HK-2 (cell line): ENCODE measurements at regions not wholly inside any gene's neighbourhood (a gene's known extent, or its start where the extent isn't known, plus 50 kb on each side); places are given as distances from the start of the nearest gene placed in this dataset.
"Not testable (repeated sequence)": the region's sequence is repeated elsewhere in the genome, so short reads cannot be mapped to it uniquely, and the experiment has no call there.

Source experiments
- DNase-seq: peaks from one replicate; pipeline ENCODE4 v3.0.0-alpha.2; 2018; ENCODE audit not compliant: unreplicated experiment

DNA sequence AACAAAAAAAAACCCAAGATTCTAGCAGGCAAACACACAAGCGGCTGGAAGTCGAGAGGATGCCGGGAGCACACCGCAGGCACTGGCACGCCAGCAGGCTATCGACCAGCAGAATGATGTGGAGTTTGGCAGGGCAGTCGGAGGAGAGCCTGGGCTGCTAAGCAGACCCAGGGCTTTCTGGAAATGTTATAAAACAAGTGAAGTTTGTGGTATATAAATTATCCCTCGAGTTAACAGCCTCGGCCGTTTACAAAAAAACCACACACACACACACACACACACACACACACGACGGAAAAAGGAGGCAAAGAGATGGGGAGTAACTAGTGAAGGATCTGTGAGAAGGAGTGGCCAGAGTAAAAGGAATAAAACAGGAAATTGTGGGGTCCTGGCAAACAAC is 87.2 kb upstream of the IVNS1ABP start:
- DNase-seq, result no peak

DNA sequence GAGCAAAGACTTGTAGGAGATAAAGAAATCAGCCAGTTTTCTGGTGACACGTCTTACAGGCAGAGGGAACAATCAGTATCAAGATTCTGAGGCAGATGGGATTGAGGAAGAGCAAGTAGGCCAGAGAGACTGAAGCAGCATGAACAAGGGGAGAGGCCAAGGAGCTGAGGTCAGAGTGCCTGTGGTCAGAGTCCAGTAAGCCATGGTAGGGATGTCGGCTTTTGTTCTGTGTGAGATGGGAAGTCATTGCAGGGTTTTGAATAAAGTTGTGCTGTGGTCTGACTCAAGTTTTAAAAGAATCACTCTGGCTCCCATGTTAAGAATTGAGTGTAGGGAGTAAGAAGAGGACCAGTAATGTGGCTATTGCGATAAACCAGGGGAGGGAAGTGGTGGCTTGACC is 85.9 kb upstream of the IVNS1ABP start:
- no peak for DNase-seq

DNA sequence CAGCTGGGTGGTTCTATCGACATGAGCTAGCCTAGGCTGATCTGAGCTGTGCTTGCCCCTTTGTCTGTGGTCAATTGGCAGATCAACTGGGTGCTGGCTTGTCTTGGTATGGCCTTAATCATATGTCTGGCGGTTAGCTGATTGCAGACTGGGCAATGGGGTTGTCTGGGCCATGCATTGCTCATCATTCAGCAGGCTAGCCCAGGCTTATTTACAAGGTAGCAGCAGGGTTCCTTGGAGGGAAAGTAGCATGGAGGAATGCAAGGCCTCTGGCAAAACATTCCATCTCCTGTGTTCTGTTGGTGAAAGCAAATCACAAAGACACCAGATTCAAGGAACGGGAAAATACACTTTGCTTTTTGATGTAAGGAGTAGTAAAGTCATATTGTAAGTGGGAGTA is 84.0 kb upstream of the IVNS1ABP start:
- DNase-seq, result no peak

DNA sequence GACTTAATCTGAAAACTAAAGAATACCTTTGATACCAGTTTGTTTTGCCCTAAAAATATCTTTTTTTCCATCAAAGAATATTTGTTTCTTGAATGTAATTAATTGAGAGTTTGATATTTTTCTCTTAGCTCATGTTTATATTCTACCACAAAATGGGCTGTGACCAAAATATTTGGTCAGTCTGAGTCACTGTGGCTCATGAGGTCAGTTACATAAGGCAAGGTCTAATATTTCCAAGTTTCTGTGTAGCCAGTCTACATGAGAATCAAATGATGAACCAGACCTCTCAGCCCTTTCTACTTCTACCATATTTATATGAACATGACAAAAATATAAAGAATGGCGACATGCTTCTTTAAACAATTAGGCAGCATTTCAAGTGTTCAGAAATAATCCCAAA is 83.0 kb upstream of the IVNS1ABP start:
- DNase-seq, result no peak

DNA sequence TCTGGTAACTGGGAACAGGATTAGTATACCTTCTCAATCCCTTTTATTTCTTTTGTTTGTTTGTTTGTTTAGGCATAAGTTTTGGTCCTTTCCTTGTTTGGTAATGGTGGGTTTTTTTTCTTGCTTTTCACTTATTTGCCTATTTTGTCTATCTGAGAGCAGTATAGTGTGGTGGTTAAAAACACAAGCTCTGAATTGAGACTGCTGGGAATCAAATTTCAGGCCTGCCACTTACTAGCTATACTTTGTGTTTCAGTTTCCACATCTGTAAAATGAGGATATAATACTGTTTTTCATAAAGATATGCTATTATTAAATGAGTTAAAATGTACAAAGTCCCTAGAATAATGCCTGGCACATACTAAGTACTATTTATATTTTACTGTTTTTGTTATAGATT is 81.6 kb upstream of the IVNS1ABP start:
- no peak for DNase-seq

DNA sequence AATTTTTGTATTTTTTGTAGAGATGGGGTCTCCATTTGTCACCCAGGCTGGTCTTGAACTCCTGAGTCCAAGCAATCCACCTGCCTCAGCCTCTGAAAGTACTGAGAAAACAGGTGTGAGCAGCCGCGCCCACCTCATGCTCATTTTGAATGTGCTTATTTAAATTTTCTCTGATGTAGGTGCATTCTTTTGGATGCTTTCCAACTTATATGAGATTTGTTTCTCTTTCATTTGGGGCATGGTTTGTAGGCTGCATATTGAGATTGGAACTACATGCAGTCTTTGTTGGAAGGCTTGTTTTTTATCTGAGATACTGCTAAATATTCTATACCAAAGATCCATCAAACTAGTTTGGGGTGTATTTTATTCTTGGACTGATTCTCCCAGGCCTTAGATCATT is 81.0 kb upstream of the IVNS1ABP start:
- no peak for DNase-seq

DNA sequence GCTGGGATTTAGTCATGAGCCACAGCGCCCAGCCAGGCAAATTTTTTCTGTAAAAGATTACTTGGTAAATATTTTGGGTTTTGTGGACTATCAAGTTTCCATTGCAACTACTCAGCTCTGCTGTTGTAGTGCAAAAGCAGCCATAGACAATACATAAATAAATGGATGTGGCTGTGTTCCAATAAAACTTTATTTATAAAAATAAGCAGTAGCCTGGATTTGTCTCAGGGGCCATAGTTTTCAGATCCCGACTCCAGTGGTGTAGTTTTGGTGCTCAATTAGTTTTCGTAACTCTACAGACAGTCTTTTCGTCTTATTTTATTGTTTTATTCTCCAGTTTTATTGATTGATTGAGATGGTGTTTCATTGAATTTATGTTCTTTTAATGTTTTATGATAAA is 80.1 kb upstream of the IVNS1ABP start:
- DNase-seq, result no peak

DNA sequence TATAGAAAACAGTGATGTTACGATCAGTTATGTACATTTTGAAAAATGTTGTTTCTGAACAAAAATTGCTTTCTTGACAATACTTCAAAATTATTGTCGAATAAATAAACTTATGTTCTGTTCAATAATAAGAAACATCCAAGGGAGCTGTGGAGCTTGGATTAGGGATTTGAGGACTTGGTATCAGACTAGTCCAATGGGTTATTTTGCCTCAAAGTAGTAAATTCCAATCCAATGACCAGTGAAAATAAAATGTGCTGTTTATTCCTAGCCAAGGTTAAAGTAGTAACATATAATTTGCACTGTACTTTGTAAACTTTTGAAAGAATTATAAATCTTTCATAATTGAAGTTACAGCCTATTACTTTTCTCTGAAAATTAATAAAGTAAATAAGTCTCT is 79.1 kb upstream of the IVNS1ABP start:
- DNase-seq, result no peak

DNA sequence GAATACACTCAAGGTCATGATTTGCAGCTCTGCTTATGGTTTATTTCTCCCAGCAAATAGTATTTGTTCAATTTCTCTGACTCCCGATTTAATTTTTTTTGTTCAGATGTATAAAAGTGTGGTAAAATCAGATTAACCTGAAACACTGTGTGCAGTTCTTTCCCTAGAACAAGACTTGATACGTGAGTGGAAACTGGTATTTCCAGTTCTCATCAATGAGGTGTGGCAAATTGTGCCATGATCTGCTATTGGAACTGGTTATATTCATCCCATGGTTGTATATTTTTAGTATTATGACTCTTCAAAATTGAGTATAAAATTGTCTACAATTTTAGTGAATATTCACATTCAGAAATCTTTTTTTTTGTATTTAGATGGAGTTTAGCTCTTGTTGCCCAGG is 76.8 kb upstream of the IVNS1ABP start:
- DNase-seq, result no peak

DNA sequence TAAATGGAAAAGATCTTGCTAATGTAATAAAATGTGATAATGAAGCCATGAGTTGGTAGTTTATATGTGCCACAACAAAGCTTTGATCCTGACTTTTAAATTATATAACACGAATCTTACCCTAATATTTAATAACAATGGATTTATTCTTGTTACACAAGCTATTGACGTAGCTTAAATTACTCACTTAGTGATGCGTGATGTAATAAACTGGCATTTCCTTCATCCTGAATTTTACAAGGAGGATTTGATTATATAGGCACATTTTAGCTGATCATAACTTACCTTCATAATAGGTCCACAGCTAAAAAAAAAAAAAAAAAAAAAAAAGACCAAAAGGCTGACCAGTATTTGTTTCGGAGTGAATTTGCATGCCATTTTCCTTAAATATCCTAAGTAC is 76.2 kb upstream of the IVNS1ABP start:
- DNase-seq, result no peak

DNA sequence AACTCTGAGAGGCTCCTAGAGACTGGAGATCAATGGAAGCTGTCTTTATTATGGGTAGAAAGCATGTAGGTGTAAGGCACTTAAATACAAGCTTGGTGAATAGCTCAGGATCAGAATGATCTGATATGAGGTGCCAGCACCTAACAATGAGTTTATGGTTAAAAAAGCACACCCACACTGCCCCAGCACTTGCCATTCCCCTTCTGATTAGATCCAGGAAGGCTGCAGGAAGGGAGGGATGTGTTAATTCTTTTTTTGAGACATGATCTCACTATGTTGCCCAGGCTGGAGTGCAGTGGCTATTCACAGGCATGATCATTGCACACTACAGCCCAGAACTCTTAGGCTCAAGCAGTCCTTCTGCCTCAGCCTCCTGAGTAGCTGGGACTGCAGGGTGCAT is 71.8 kb upstream of the IVNS1ABP start:
- DNase-seq, result no peak

DNA sequence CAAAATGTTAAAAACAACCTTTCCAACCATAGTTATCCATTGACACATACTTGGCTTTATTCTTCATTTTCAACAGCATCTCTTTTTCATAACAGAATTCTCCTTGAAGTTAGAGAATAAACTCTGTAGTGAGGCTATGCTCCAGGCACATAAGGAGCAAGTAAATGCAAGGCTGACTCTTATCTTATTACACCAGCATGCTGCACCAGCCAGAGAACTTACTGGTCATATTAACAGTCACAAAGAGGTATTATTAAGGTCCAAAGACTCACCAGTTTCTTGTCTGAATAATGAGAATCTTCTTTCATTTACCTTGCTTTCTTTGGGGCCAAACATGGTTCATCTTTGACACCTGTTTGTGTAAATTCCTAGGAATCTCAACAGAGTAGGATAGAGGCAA is 71.3 kb upstream of the IVNS1ABP start:
- no peak for DNase-seq

DNA sequence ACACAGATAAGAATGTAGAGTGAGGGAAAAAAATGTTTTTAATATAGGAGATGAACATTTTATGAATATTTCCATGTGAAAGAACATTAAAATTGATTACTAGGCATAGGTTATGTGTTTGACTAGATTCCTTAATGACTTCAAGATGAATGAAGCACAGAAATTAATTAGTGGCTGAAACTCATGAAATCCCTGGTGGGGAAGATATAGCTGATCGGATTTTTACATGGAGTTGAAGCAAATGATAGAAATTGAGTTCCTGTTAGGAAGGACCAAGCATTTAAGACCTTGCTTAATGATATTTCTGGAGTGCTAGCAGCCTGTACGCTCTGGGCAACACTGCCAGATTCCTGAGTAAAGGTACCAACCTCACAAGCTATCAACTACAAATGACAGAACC is 68.9 kb upstream of the IVNS1ABP start:
- DNase-seq, result no peak

DNA sequence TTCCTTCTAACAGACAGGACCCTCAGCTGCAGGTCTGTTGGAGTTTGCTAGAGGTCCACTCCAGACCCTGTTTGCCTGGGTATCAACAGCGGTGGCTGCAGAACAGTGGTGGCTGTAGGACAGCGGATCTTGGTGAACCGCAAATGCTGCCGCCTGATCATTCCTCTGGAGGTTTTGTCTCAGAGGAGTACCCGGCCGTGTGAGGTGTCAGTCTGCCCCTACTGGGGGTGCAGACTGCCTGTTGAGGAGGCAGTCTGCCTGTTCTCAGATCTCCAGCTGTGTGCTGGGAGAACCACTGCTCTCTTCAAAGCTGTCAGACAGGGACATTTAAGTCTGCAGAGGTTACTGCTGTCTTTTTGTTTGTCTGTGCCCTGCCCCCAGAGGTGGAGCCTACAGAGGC is 66.8 kb upstream of the IVNS1ABP start:
- not testable (repeated sequence) for DNase-seq

DNA sequence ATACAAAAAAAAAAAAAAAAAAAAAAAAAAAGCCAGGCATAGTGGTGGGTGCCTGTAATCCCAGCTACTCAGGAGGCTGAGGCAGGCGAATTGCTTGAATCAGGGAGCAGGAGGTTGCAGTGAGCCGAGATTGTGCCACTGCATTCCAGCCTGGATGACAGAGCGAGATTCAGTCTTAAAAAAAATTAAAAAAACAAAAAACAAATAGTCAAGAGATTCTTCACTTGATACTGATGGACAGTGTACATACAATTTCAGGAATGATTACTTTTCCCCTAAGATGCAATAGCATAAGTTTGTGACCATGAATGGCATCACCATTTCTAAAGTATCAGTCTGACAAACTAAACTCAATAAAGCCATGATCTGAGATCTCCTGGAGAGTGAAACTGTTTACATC is 60.8 kb upstream of the IVNS1ABP start:
- DNase-seq, result no peak

DNA sequence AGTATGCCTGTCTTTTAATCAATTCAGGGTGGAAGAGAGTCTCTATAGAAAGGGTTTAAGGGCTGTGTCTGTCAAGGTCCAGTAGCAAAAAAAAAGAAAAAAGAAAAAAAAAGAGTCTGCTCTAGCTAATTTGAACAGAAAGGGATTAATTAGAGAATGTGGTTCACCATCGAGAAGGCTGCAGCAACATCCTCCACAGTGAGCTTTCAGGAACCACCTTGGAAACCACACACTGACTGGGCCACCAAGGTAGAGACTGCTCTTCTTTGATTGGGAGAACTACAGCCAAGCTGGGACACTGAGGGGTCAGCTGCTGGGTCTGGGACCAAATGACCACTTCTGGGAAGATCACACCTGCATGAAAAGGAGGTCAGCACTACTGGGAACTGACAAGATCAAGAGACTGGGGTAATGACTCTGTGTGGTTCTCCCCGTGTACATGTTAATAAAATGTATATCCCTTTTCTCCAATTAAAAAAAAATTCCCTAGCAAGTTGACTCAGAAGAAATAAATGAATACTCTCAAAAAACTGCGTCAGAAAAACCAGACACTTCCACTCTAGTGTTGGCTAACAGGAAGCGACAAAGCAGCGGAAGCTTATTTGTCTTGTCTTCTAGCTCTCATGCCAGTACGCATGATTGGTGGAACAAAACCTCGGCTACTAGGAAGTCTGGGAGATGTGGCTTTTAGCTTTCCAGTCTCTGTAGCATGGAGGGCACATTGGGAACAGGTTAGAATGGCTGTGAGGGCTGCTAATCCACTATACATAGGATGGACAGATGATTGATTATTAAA is 60.0 kb upstream of the IVNS1ABP start:
- DNase-seq, result no peak

DNA sequence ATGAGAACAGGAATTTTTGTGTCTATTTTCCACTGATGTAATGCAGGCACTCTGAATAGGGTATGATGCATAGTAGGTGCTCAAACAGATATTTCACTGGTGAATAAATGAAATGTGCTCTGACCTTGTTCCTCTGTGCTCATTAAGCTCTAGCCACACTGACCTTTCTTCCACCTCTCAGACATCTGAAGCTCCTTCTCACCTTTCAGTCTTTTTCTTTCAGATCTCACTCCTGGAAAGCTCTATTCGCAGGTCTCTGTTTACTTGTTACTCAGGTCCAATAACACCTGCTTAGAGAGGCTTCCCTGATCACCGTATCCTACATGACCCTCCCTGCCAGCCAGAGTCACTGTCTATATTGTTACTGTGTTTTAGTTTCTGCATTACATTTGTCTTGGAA is 59.2 kb upstream of the IVNS1ABP start:
- DNase-seq, result no peak

DNA sequence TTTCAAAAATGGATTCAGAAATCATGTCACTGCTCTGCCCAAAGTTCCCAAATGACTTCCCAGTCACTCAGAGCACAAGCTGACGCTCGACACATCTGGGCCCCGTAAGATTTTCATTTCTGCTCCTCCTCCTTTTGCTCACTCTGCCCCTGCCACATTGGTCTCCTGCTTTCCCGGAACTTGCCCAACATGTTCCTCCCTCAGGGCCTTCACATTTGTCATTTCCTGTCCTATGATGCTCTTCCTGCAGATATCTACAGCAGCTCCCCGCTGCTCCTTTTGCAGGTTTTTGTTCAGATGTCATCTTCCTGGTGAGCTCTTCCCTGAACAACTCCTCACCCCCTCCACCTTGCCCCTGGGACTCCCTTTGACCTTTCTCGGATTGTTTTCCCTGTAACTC is 58.5 kb upstream of the IVNS1ABP start:
- no peak for DNase-seq

DNA sequence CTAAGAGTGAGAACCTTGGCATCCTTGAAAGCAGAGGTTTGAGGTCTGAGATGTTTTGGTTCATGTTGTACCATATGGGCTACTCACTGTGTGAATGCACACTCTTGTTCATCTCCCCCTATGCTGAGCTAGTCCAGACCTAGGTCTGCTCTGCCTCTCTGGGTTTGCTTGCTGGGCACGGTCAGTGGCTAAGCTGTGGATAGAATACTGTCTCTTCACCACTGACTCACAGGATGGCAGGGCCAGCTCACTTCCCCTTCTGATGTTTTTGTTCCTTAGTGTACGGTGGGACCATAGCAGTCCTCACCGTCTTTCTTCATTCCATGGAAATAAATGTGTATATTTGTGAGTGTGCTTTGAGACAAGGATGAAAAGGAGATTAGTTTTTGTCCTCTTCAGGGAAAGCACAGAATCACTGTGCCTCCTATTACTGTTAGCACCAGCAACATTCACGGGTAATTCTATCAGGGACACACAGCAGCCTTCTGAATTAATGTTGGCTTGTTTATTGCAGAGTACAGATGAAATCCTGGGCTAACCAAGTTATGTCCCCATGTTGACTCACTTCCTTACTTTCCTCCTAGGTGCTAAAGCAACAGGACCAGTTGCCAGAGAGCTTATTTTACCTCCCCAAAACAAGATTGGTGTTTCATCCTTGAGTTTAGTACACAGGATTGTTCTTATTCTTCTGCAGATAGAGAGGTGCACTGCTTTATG is 56.9 kb upstream of the IVNS1ABP start:
- no peak for DNase-seq

DNA sequence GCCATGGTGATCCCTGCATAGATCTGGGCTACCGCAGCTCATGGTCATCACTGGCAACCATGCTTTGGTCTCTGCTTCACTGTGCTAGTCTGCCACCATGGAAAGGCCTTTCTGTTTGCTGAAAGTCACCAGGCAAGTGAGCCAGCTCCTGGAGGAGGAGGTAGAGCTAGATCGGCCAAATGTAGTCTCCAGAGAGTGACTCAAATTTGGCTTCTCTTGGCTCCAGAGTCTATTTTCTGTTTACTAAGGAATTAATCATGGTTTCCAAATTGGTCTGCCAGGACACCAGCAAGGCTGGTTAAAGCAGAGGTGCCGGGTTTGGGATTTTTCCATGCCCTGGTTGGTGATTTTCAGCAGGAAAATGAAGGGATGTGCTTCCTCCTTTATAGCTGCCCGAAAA is 52.7 kb upstream of the IVNS1ABP start:
- DNase-seq, result no peak

DNA sequence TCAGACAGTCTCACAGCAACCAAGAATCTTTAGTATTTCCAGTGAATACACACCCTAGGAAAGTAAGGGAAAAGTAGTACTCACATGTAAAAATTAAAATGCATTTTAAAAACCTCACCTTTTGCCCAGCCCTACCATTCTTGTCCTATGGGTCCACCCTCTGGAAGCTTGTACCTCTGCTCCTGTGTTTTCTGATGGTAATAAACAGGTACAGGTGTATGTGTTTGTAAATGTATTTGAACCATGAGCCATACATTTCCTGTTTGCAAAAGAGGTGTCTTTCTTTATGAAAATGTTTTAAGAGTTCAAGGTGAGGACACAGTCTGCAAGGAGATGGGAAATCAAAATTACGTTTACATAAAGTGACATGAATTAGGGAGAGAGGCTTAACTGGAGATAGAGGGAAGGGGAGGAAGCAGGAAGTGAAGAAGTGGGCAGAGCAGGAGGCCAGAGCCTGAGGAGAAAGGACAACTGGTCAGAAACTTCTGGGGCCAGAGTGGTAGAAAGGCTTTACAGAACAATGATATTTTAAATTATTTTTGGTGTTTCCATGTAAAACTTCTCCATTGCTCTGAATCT is 52.0 kb upstream of the IVNS1ABP start:
- DNase-seq, result no peak

DNA sequence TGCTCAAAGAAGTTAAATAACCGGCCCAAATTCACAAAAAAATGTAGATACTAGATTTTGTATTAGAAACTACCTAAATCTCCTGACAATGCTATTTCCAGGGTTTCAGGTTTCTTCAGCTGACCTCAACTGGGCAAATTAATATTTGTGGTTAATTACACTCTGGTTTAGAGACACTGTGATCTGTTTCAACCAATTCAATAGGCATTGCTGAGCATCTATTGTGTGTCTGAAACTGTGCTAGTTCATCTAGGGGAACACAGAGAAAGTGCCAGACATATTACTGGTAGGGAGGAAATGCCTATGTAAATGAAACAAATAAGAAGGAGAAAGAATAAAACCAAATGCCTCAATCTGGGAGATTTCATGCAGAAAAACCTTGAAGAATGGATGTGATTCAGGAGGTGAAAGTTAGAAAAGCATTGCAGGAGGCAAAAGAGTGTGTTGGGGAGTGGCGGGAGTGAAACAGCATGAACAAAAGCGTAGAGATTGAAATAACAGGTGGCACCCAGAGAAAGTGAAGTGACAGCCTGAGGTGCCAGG is 51.3 kb upstream of the IVNS1ABP start:
- no peak for DNase-seq

DNA sequence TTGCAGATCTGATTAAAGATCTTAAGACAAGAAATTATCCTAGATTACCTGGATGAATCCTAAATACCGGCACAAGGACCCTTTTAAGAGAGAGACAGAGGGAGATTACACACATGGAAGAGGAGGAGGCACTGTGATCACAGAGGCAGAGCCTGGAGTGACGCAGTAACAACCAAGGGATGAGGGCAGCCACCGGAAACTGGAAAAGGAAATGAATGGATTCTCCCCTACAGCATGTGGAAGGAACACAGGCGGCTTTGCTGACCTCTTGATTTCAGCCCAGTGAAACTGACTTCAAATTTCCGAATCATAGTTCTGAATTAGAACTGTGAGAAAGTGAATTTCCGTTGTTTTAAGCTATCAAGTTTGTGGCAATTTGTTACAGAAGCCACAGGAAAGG is 50.2 kb upstream of the IVNS1ABP start:
- DNase-seq, result no peak
